ENCODE measurements at regions not wholly inside any gene's neighbourhood (a gene's known extent, or its start where the extent isn't known, plus 50 kb on each side); places are given as distances from the start of the nearest gene placed in this dataset.

GRCh38 chr22:25490896-25491295 lies 73.6 kb upstream of the GRK3 start:
- Histone ChIP-seq H3K4me1 (ENCODE audit: low read depth) (no peaks in the 10 kb centered on the region), H3K4me3 (no peak overlapping the region), H3K36me3 (ENCODE audit: low read depth) (no peaks in the 10 kb centered on the region), H3K9me3 (no peaks in the 10 kb centered on the region)
- TF ChIP-seq CTCF (IDR thresholded peaks at IDR 0.05) = no peak
- DNase-seq (no peak), ATAC-seq (no peak)
- intact Hi-C loops (cut with DNase I, micrococcal nuclease) = no loop called here

- DNase-seq (no peak), ATAC-seq (no peak)
- intact Hi-C loops (cut with DNase I, micrococcal nuclease) = no loop called here
- Histone ChIP-seq H3K4me3 (no peak overlapping the region), H3K36me3 (ENCODE audit: low read depth) (no peaks in the 10 kb centered on the region), H3K9me3 (no peaks in the 10 kb centered on the region), H3K4me1 (ENCODE audit: low read depth) (no peaks in the 10 kb centered on the region)
- TF ChIP-seq CTCF (IDR thresholded peaks at IDR 0.05) = no peak
These were observed 72.3 kb upstream of the GRK3 start for GRCh38 chr22:25492162-25492561.

- Histone ChIP-seq H3K4me1 (ENCODE audit: low read depth) (no peaks in the 10 kb centered on the region), H3K36me3 (ENCODE audit: low read depth) (no peaks in the 10 kb centered on the region), H3K4me3 (no peak overlapping the region), H3K9me3 (no peaks in the 10 kb centered on the region)
- TF ChIP-seq CTCF (IDR thresholded peaks at IDR 0.05) = no peak
- ATAC-seq (no peak), DNase-seq (no peak)
- intact Hi-C loops (cut with DNase I, micrococcal nuclease) = no loop called here
These were observed 71.4 kb upstream of the GRK3 start for GRCh38 chr22:25492841-25493734.

- ATAC-seq (no peak), DNase-seq (no peak)
- Histone ChIP-seq H3K36me3 (ENCODE audit: low read depth) (no peaks in the 10 kb centered on the region), H3K4me3 (no peak overlapping the region), H3K9me3 (no peaks in the 10 kb centered on the region), H3K4me1 (ENCODE audit: low read depth) (no peaks in the 10 kb centered on the region)
- TF ChIP-seq CTCF (IDR thresholded peaks at IDR 0.05) = no peak
- intact Hi-C loops (cut with DNase I, micrococcal nuclease) = no loop called here
These were observed 70.7 kb upstream of the GRK3 start for GRCh38 chr22:25493794-25494193.

GRCh38 chr22:25494774-25495173 lies 69.7 kb upstream of the GRK3 start:
- TF ChIP-seq CTCF (IDR thresholded peaks at IDR 0.05) = no peak
- ATAC-seq (no peak), DNase-seq (no peak)
- Histone ChIP-seq H3K9me3 (no peaks in the 10 kb centered on the region), H3K4me3 (no peak overlapping the region), H3K4me1 (ENCODE audit: low read depth) (no peaks in the 10 kb centered on the region), H3K36me3 (ENCODE audit: low read depth) (no peaks in the 10 kb centered on the region)
- intact Hi-C loops (cut with DNase I, micrococcal nuclease) = no loop called here

Measured in mucosa of descending colon (tissue), 3 donors.